HG03575 (cell line): ENCODE measurements at regions not wholly inside any gene's neighbourhood (a gene's known extent, or its start where the extent isn't known, plus 50 kb on each side); places are given as distances from the start of the nearest gene placed in this dataset.

Experiments used
- ATAC-seq: cut with Tn5 transposase; IDR thresholded peaks from one replicate; pipeline ENCODE4 v1.9.1; 2021; ENCODE audit not compliant: unreplicated experiment, insufficient number of reproducible peaks, low FRiP score; ENCODE audit errors: extremely low read depth

DNA sequence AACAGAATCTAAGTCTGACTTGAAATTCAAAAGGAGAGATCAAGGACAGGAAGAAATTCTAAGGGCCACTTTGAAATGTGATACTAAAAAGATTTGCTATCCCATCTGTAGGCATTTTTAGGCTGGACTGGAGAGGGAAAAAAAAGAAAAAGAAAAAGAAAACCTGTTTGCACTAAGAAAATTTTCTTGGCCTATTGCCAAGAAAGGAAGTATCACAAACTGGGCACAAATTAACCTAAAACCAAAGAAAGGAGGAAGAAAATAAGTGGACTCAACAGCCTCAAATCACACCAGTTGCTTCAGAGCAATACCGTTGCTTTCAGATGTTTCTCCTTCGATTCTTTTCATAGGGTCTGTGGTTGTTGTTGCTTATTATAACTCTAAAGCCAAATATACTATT, 287.9 kb upstream of the VRK2 start:
- ATAC-seq, result no peak

DNA sequence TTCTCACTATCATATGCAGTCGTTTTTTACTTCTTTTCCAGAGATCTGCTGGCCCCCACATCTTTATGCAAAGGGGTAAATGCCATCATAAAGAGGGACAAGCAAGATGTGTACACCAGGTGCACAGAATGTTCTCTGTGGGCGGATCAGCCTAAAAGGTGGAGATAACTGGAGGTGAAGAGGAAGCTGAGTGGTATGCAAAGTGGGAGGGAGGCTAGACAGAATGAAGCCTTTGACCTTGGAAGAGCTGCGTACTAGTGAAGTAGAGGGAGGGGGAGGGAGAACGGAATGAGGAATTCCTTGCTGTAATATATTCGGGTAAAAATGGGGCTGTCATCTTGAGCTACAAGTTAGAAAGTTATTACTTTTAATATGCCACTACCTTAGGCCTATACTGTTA, 287.5 kb upstream of the VRK2 start:
- no peak for ATAC-seq

DNA sequence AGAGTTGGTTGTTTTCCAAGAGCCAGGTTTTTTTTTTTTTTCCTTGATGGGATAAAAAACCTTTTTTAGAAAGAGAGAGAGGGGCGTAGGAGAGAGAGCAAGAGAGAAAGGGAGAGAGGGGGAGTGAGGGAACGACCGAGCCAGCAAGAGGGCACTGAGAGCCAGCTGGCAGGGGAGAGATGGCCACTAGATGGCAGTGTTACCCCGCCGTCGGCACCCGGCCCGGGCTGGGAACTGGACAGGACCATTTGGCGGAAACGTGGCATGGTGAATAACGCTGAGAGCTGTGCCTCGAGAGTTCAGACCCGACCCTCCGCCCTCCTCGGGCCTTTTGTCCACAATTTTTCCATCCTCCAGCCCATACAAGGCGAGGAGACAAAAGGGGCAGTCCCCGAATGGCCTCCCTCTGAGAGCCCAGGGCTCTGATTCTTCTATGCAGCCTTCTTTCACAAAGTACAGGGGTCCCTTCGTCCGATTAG, 286.7 kb upstream of the VRK2 start:
- peak; percentile 81 for ATAC-seq

DNA sequence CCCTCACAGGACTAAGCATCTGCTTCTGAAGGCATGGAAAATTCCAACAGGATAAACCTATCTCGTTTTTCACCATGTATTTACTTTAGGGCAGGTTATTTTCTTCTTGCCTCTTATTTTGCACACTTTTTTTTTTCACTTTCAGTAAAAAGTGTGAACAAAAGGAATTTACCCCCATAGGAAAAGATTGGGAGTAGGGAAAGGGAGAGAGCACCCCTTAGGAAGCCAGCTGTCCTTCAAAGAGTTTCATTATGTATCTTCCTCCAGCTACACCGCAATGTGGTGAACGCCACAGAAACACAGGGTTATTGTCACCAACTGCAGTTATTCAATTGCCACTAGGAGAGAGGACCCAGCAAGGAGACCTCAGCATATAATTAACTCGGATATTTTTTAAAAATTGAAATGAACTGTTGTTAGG, 286.2 kb upstream of the VRK2 start:
- ATAC-seq, result no peak

DNA sequence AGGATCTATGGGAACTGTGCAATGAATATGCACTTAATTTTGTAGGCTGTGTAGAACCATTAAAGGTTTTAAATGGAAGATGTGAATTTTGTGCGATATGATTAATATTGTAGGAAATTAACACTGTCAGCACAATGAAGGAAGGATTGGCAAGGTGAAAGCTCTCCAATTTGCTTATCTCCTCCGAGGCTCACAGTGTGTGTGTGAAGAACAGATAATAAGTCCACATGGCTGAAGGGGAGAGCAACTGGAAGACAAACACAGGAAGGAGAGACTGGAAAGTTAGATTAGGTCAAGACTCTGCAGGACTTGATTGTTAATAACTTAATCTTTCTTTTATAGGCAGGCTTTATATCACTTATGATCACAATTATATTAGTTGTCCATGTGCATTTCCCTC, 269.7 kb upstream of the VRK2 start:
- ATAC-seq, result no peak

DNA sequence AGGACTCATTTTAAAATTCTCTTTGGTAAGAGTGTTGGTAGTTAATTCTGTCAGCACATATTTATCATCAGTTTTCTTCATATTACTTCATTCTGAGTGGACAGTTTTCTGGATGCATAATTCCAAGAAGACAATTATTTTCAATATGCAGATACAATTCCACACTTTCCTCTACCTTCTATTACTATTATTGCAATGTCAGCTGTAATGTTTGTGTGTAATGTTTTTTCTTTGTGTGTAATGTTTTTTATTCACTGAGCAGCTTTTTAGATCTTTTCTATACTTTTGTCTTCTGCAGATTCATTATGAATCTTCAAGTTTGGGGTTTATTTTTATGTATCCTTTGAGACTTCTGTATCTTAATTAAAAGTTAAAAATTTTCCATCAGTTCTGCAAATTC, 264.0 kb upstream of the VRK2 start:
- ATAC-seq, result no peak

DNA sequence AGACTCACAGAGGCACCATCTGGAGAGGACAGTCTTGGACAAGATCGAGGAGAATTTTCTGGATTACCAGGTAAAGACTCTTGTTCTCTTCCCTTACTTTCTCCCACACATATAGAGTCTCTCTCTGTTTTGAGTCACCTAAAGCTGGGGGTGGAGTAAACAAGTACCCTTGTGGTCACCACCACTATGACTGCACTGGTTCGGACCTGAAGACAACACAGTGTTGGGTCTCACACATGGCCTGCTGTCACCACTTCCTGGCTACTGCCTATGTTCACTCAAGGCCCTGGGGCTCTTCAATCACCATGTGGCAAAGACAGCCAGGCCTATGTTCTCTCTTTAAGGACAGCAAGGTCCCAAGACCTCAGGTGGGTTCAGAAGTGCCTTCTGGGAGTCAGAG, 253.3 kb upstream of the VRK2 start:
- ATAC-seq, result no peak

DNA sequence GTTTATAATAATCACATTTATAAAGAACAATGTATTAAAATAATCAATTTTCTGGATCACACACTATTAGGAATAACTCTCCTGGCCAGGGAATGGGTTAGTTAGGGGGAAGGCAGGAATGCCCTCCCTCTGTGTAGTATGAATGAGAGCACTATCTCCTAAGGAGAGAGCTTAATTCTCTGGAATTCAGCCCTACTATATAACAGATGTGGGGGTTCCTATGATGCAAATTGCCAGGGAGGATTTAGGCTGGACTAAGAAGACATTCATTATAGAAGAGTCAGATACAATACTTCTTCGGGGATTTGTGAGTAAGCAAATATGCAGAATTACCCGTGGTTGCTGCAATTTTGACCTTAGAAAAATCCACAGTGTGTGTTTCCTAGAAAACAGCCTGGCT, 250.1 kb upstream of the VRK2 start:
- ATAC-seq, result no peak

DNA sequence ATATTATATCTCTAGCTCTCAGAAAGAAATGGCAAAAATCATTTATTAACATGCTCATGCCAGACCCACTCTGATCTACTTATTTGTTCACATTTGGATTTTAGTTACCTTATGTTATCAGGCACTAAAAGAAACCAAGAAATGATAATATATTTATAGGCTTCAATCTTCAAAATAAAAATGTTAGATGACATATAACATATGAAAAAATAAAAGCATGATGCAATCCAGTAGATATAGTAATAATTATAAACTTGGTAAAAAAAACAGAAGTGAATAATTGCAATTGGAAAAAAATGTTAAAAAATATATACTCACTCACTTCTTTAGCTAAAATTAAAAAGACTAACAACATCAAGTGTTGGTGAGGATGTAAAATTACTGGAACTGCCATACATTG, 248.3 kb upstream of the VRK2 start:
- no peak for ATAC-seq

DNA sequence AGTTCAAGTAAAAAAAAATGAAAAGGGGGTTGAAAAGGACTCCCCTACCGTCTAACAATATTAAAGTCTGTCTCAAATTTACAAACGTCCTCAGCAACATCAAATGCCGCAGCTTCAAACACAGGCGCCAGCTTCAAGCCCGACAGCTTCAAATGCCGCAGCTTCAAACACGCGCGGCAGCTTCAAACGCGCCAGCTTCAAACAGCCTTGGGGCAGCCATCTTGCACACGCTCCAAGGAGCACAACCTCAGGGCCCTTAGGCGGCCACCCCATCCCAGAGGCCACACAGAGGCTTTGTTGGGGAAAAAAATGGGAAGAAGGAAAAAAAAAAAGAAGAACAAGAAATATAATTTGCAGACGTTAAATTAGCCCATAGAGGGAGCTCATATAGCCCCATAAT, 244.4 kb upstream of the VRK2 start:
- no peak for ATAC-seq

DNA sequence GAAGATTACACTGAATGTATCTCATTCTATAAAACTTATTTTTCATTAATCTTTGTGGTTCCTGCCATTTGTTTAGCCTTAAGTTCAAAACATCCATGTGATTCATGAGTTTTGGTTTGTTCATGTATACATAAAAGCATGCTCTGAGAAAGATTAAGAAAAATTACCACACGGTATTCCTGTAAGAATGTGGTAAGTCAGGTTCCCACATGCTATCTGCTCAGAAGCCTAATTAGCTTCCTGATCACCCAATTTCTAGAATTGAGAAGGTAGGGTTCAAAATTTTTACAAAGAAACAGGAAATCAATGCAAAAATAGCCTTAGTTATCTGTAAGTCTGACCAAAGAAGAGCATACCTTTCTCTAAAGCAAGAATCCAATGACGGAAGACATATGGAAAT, 241.6 kb upstream of the VRK2 start:
- no peak for ATAC-seq

DNA sequence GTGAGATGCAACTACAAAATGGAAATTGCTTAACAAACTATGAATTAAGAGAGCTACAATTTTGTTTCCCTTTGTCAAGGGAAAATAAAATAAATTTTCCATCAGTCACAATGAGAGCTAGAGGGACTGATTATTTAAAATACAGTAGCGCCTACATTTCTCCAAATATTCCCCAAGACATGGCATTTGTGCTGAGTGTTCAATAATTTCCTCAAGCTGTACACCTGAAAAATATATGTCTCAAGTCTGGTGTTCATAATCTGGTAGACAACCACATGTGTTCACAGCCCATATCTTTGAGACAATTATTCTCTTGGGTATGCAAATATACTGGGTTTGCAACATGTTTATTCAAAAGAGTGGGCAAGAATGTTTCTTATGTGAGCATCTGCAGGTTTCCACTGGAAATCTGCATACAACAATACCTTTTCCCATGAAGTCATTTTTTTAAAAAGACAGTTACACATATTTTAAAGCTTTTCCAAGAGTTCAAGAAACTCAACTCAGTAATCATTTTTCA, 240.1 kb upstream of the VRK2 start:
- ATAC-seq, result no peak

DNA sequence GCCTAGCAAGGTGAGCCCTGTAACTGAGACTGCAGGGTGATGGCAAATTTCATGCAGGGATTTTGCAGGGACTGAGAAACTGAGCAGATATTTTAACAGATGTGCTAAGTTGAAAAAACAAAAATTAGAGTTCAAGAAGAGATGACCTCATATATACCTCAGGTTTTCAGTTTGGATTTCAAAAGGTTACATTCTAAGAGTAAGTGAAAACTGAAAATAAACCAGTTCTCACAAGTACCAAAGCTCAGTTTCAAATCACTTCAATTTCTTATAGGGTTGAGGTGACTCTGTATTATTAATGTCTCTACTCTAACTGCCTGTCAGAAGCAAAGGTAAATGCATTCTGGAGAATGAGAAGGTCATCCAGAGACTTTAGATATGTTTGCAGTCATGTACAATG, 237.4 kb upstream of the VRK2 start:
- peak; percentile 88 for ATAC-seq

DNA sequence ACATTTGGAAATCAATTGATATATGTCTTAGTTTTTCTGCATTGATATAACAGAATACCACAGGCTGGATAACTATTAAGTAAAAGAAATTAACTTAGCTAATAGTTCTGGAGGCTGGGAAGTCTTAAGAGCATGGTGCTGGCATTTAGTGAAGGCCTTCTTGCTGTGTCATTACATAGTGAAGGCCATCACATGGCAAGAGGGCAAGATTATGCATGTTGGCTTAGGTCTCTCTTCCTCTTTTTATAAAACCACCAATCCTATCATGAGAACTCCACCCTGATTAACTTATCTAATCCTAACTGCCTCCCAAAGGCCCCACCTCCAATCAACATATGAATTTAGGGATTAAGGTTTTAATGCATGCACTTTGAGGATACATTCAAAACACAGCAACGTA, 225.5 kb upstream of the VRK2 start:
- ATAC-seq, result no peak

DNA sequence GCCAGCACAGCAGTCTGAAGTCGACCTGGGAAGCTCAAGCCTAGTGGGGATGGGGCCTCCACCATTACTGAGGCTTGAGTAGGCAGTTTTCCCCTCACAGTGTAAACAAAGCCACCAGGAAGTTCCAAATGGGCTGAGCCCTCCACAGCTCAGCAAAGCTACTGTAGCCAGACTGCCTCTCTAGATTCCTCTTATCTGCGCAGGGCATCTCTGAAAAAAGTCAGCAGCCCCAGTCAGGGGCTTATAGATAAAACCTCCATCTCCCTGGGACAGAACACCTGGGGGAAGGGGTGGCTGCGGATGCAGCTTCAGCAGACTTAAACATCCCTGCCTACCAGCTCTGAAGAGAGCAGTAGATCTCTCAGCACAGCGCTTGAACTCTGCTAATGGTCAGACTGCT, 218.4 kb upstream of the VRK2 start:
- no peak for ATAC-seq

DNA sequence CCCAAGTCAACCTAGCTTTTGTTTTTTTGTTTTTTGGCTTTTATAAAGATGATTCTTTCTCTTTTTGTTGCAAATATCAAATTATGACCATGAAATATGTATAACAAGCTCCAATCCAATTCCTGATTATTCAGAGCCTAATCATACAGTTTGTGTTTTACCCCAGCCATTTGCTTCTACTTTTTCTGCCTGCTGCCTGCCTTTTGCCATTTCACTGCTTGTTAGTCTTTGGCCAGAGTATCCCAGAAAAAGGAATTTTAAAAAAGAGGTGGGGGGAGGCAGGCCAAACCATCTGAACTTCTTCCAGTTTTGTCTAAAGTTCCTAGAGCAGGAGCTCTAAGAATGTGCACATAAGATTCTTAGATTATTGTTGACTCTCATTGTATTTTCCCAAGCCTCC, 211.9 kb upstream of the VRK2 start:
- ATAC-seq, result no peak

DNA sequence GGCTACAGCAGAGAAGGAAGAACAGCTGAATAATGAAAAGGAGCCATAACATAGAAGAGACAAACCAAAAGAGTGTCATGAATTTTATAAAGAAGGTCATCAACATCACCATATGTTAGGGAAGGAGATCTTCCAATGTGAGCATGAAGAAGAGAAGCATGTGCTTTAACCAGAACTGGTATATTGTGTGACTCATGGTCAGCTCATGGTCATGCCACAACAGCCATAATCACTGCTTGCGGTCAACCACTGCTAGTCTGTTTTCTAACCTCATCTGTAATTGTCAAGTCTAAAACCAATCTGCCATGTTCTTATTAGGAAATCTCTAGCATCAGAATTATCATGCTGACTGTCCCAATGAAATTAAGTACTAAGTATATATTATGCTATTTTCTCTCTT, 204.1 kb upstream of the VRK2 start:
- no peak for ATAC-seq

DNA sequence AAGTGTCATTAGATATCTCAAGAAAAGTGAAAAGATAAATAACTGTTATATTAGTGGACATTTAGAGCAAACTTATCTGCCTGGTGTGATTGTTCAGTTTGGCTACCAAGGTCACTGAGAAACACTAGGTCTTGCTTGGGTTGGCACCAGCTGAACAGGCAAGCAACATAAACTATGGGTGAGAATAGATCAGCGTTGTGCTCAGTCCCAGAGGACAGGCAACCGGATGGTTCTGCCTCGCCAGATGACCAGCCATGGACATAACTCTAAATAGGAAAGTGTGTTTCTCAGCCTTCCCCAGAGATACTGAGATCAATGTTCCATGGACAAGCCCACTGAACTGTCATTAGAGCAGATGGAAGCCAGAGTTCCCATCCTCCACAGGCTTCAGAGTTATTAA, 203.4 kb upstream of the VRK2 start:
- no peak for ATAC-seq

DNA sequence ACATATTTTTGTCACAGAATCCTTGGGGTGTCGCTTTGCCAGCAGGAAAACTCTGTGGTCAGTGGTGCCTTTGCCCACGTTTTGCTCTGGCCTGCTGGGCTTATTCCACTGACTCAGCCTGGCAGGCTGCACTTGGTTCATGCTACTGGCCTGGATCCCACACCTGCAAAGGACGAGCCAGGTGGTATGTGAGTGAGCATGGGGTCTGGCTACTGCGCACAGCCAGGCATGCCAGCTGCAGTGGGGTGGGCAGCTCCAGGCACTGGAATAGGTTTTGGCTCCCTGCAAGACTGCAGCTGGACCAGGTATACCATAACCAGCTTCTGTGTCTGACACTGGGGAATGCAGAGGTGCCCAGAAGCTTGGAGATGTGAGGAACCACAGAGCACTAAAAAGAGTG, 197.9 kb upstream of the VRK2 start:
- ATAC-seq, result no peak

DNA sequence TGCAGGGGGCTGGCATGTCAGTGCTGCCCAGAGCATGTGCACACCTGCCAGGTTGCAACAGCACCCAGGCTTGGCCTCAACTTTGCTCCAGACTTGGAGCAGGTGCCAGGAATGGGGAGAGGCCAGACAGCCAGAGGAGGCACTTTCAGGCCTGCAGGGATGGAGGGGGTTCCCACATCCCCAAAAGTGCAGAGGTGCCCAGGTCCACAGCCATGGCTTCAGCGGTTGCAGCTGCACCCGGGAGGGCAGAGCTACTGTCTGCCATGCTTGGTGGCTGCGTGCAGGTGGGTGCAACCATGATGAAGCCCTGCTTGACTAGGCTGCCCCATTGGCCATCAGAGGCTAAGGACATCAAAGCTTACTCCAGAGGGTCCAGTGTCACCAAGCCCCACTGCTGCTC, 196.8 kb upstream of the VRK2 start:
- ATAC-seq, result no peak

DNA sequence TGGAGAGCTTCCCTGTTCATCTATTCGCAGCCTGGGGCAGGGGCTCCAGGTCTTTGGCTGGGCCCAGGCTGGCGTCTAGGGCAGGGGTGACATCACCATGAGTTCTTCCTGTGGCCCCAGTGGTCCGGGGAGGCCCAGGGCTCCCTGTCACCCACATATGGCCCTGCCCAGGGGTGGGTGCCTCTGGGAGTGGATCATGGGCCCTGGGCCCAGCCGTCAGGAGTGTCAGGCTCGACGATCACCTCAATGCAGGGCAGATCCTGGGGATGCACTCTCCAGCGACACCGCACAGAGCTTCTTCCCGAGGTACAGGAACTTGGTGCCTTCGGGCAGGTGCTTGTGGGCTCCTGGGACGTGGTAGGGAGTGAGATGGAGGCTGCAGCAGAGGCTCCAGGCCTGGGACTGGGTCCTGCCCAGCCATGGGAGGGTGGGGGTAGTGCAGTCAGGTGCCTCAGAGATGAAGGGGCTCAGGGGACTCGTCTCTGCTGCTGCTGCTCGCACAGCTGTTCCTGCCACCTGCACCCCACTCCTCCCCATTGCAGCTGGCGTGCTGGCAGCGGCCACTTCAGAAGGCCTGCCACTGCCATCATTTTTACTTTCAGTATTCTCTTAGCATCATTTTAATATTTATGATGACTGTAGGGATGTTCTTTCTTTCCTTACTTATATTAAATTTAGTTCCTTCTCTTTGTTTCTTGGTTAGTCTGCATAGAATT, 196.0 kb upstream of the VRK2 start:
- ATAC-seq, result no peak
